ENCODE measurements at regions not wholly inside any gene's neighbourhood (a gene's known extent, or its start where the extent isn't known, plus 50 kb on each side); places are given as distances from the start of the nearest gene placed in this dataset.

GRCh38 chr14:28565345-28565744 lies 201.2 kb upstream of the FOXG1 start:
- H3K27ac Mint-ChIP-seq, result no peak overlapping the region
- no peaks in the 10 kb centered on the region for H3K9me3 Mint-ChIP-seq (ENCODE audit: insufficient read depth)
- DNase-seq (no peak), ATAC-seq (ENCODE audit: low read depth) (no peak)
- no peak overlapping the region for H3K4me3 Mint-ChIP-seq
- Histone ChIP-seq H4K20me1 (ENCODE audit: control insufficient read depth, insufficient read depth, low read length, poor library complexity, severe bottlenecking) (no peaks in the 10 kb centered on the region), H3K4me1 (ENCODE audit: control insufficient read depth in 2 of 2, insufficient read depth in 2 of 2, low read length in 2 of 2) (no peaks in the 10 kb centered on the region), H3K4me2 (replicated peaks; ENCODE audit: low read depth, low read length, poor library complexity, severe bottlenecking) (no peak overlapping the region), H3K79me2 (ENCODE audit: control insufficient read depth, insufficient read depth, low read length) (no peaks in the 10 kb centered on the region), H3K4me3 (ENCODE audit: control extremely low read depth in 1 of 5, extremely low read depth in 1 of 5, insufficient read depth in 1 of 5, low read depth in 2 of 5, low read length in 4 of 5) (no peak overlapping the region), H2AFZ (ENCODE audit: insufficient read depth, low read depth, low read length, poor library complexity, severe bottlenecking) (no peak overlapping the region), H3K27me3 (replicated peaks in 1 of 4; ENCODE audit: control extremely low read depth in 1 of 4, control insufficient read depth in 3 of 4, insufficient read depth in 4 of 4, low read length in 3 of 4) (no peaks in the 10 kb centered on the region), H3K9ac (ENCODE audit: low read length) (no peak overlapping the region), H3K36me3 (replicated peaks in 1 of 2; ENCODE audit: control extremely low read depth in 1 of 2, control insufficient read depth in 1 of 2, extremely low read depth in 1 of 2, insufficient read depth in 2 of 2, low read length in 1 of 2) (no peaks in the 10 kb centered on the region), H3K27ac (ENCODE audit: low read length in 2 of 2) (no peak overlapping the region), H3K9me3 (ENCODE audit: control extremely low read depth in 1 of 3, control insufficient read depth in 2 of 3, insufficient read depth in 1 of 3, low read length in 2 of 3) (no peaks in the 10 kb centered on the region)
- H3K4me1 Mint-ChIP-seq, result no peaks in the 10 kb centered on the region
- POLR2A ChIA-PET, result no interaction called here
- CTCF ChIA-PET, result no interaction called here
- intact Hi-C loops (cut with micrococcal nuclease), result no loop called here
- TF ChIP-seq EZH2 (IDR thresholded peaks at IDR 0.05; ENCODE audit: borderline replicate concordance, insufficient read depth, low read depth, low read length, poor library complexity, severe bottlenecking), result no peak
- TF ChIP-seq CTCF (IDR thresholded peaks at IDR 0.05), result no peak
- H3K27me3 Mint-ChIP-seq, result no peaks in the 10 kb centered on the region

GRCh38 chr14:28570391-28570790 lies 196.2 kb upstream of the FOXG1 start:
- no peak overlapping the region for H3K9ac ChIP-seq (ENCODE audit: low read length)
- ChIA-PET CTCF (no interaction called here), POLR2A (no interaction called here)
- H3K4me1 Mint-ChIP-seq, result no peaks in the 10 kb centered on the region
- no peak overlapping the region for H3K4me2 ChIP-seq (replicated peaks; ENCODE audit: low read depth, low read length, poor library complexity, severe bottlenecking)
- no peaks in the 10 kb centered on the region for H3K36me3 ChIP-seq (replicated peaks in 1 of 2; ENCODE audit: control extremely low read depth in 1 of 2, control insufficient read depth in 1 of 2, extremely low read depth in 1 of 2, insufficient read depth in 2 of 2, low read length in 1 of 2)
- H3K27me3 ChIP-seq (replicated peaks in 1 of 4; ENCODE audit: control extremely low read depth in 1 of 4, control insufficient read depth in 3 of 4, insufficient read depth in 4 of 4, low read length in 3 of 4), result no peaks in the 10 kb centered on the region
- no peaks in the 10 kb centered on the region for H3K4me1 ChIP-seq (ENCODE audit: control insufficient read depth in 2 of 2, insufficient read depth in 2 of 2, low read length in 2 of 2)
- peaks cover 0 to 10% (median 0%) of the 10 kb centered on the region in 3 donors for H3K9me3 ChIP-seq (ENCODE audit: control extremely low read depth in 1 of 3, control insufficient read depth in 2 of 3, insufficient read depth in 1 of 3, low read length in 2 of 3)
- no peaks in the 10 kb centered on the region for H3K9me3 Mint-ChIP-seq (ENCODE audit: insufficient read depth)
- H3K27me3 Mint-ChIP-seq, result no peaks in the 10 kb centered on the region
- TF ChIP-seq CTCF (IDR thresholded peaks at IDR 0.05), result no peak
- no peak for TF ChIP-seq EZH2 (IDR thresholded peaks at IDR 0.05; ENCODE audit: borderline replicate concordance, insufficient read depth, low read depth, low read length, poor library complexity, severe bottlenecking)
- H3K4me3 ChIP-seq (ENCODE audit: control extremely low read depth in 1 of 5, extremely low read depth in 1 of 5, insufficient read depth in 1 of 5, low read depth in 2 of 5, low read length in 4 of 5), result no peak overlapping the region
- intact Hi-C loops (cut with micrococcal nuclease), result no loop called here
- no peak overlapping the region for H3K27ac Mint-ChIP-seq
- H3K27ac ChIP-seq (ENCODE audit: low read length in 2 of 2), result no peak overlapping the region
- no peaks in the 10 kb centered on the region for H4K20me1 ChIP-seq (ENCODE audit: control insufficient read depth, insufficient read depth, low read length, poor library complexity, severe bottlenecking)
- no peaks in the 10 kb centered on the region for H3K79me2 ChIP-seq (ENCODE audit: control insufficient read depth, insufficient read depth, low read length)
- no CpG with 5 or more reads among the region's 1 CpG for WGBS (ENCODE audit: insufficient coverage)
- no peak for ATAC-seq (ENCODE audit: low read depth)
- no peak overlapping the region for H3K4me3 Mint-ChIP-seq
- no peak overlapping the region for H2AFZ ChIP-seq (ENCODE audit: insufficient read depth, low read depth, low read length, poor library complexity, severe bottlenecking)
- no peak for DNase-seq
